NCI-H187 (cell line): ENCODE measurements at regions not wholly inside any gene's neighbourhood (a gene's known extent, or its start where the extent isn't known, plus 50 kb on each side); places are given as distances from the start of the nearest gene placed in this dataset.

ENCODE experiments used
- DNase-seq, 2 experiments: peaks; one replicate each; lab custom pipeline; 2025; lab: John Stamatoyannopoulos, UW

- DNase-seq = no peak
These were observed 182.2 kb downstream of the GLI2 start for GRCh38 chr2:120917886-120918285.

- no peak for DNase-seq
These were observed 183.5 kb downstream of the GLI2 start for GRCh38 chr2:120919216-120919615.

GRCh38 chr2:120919771-120920453 is 184.2 kb downstream of the GLI2 start:
- no peak for DNase-seq

GRCh38 chr2:120920454-120921148 is 184.9 kb downstream of the GLI2 start:
- DNase-seq = no peak

GRCh38 chr2:120921457-120921856 is 185.8 kb downstream of the GLI2 start:
- no peak for DNase-seq

GRCh38 chr2:120922571-120923332 is 187.1 kb downstream of the GLI2 start:
- DNase-seq = no peak

- no peak for DNase-seq
These were observed 187.8 kb downstream of the GLI2 start for GRCh38 chr2:120923426-120923825.

GRCh38 chr2:120924924-120925323 is 189.3 kb downstream of the GLI2 start:
- DNase-seq = no peak

GRCh38 chr2:120926463-120927264 is 191.0 kb downstream of the GLI2 start:
- DNase-seq = no peak

- no peak for DNase-seq
These were observed 191.6 kb downstream of the GLI2 start for GRCh38 chr2:120927265-120927628.

GRCh38 chr2:120929829-120930228 is 194.2 kb downstream of the GLI2 start:
- no peak for DNase-seq

- DNase-seq = no peak
These were observed 194.6 kb downstream of the GLI2 start for GRCh38 chr2:120930236-120930635.

GRCh38 chr2:120930864-120931263 is 195.2 kb downstream of the GLI2 start:
- no peak for DNase-seq

GRCh38 chr2:120932472-120932871 is 196.8 kb downstream of the GLI2 start:
- DNase-seq = no peak

GRCh38 chr2:120932881-120933280 is 197.2 kb downstream of the GLI2 start:
- no peak for DNase-seq

GRCh38 chr2:120933693-120934573 is 198.3 kb downstream of the GLI2 start:
- DNase-seq = no peak

GRCh38 chr2:120934574-120935338 is 199.1 kb downstream of the GLI2 start:
- DNase-seq = no peak

GRCh38 chr2:120935339-120936313 is 200.0 kb downstream of the GLI2 start:
- DNase-seq = no peak
